D721Med (cell line): ENCODE measurements at regions not wholly inside any gene's neighbourhood (a gene's known extent, or its start where the extent isn't known, plus 50 kb on each side); places are given as distances from the start of the nearest gene placed in this dataset.
"Not testable (repeated sequence)": the region's sequence is repeated elsewhere in the genome, so short reads cannot be mapped to it uniquely, and the experiment has no call there.

ENCODE experiments used
- DNase-seq: peaks from one replicate; pipeline ENCODE4 v3.0.0; 2011; ENCODE audit warnings: low spot score; ENCODE audit not compliant: insufficient read length
- FAIRE-seq: peaks from 2 replicates; lab custom pipeline; 2011; peaks lifted over from hg19 to GRCh38; lab: Jason Lieb, UNC
- CTCF ChIP-seq: IDR thresholded peaks from 2 replicates; pipeline ENCODE4 v1.5.1; 2012; ENCODE audit warnings: mild to moderate bottlenecking, control low read depth; ENCODE audit not compliant: insufficient read depth; ENCODE audit errors: missing control alignments

- TF ChIP-seq CTCF: no peak
- FAIRE-seq (no peak), DNase-seq (no peak)
Observed at GRCh38 chr4:188329521-188329920, 190.3 kb downstream of the TRIML1 start.

- no peak for TF ChIP-seq CTCF
- FAIRE-seq: no peak
- no peak for DNase-seq
Observed at GRCh38 chr4:188332265-188332664, 193.0 kb downstream of the TRIML1 start.

- TF ChIP-seq CTCF: no peak
- FAIRE-seq: no peak
Observed at GRCh38 chr4:188336891-188337290, 197.7 kb downstream of the TRIML1 start.

GRCh38 chr4:188341428-188341827, 202.2 kb downstream of the TRIML1 start:
- FAIRE-seq: no peak
- TF ChIP-seq CTCF: no peak
- DNase-seq: no peak

More at GRCh38 chr4:188336891-188337290, 197.7 kb downstream of the TRIML1 start:
- DNase-seq: no peak

- DNase-seq (no peak), FAIRE-seq (no peak)
- TF ChIP-seq CTCF: no peak
Observed at GRCh38 chr4:188346171-188346809, 207.0 kb downstream of the TRIML1 start.

GRCh38 chr4:188347339-188347738, 208.1 kb downstream of the TRIML1 start:
- DNase-seq (no peak), FAIRE-seq (no peak)
- no peak for TF ChIP-seq CTCF

- not testable (repeated sequence) for DNase-seq, FAIRE-seq
Observed at GRCh38 chr4:188349569-188349968, 210.3 kb downstream of the TRIML1 start.
